Hepatocyte (in vitro differentiated cells): ENCODE measurements at regions not wholly inside any gene's neighbourhood (a gene's known extent, or its start where the extent isn't known, plus 50 kb on each side); places are given as distances from the start of the nearest gene placed in this dataset.

Experiments
- EZH2phosphoT487 ChIP-seq: fragments of 200-600 bp; sonication (generic); IDR thresholded peaks from one replicate; pipeline ENCODE4 v1.6.1; 2018; ENCODE audit warnings: antibody characterized with exemption, mild to moderate bottlenecking, low read depth, moderate library complexity; ENCODE audit not compliant: unreplicated experiment, severe bottlenecking
- TF ChIP-seq, protein P1 (sequence below): fragments of 200-600 bp; sonication (generic); IDR thresholded peaks from 2 replicates; pipeline ENCODE4 v1.5.1; 2016; ENCODE audit warnings: antibody characterized with exemption, mild to moderate bottlenecking; ENCODE audit not compliant: poor library complexity

DNA sequence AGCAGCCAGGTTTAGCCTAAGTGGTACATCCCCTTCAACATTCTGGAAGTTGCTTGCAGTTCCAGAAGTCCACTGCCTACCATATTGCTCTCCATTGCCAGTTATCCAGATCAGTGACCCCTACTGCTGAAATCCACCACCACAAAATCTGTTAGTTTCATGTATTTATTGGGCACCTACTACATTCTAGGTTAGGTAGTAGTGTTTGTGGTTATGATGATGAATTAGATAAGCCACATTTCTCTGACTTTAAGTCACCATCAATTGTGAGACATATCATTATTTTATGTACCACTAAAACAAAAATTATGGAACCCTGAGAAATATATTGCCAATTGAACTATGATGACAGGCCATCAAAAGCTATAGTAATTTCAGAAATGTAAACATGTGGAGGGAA lies 139.5 kb upstream of the PKDCC start:
- TF ChIP-seq EZH2phosphoT487, result no peak
- TF ChIP-seq, protein P1, sequence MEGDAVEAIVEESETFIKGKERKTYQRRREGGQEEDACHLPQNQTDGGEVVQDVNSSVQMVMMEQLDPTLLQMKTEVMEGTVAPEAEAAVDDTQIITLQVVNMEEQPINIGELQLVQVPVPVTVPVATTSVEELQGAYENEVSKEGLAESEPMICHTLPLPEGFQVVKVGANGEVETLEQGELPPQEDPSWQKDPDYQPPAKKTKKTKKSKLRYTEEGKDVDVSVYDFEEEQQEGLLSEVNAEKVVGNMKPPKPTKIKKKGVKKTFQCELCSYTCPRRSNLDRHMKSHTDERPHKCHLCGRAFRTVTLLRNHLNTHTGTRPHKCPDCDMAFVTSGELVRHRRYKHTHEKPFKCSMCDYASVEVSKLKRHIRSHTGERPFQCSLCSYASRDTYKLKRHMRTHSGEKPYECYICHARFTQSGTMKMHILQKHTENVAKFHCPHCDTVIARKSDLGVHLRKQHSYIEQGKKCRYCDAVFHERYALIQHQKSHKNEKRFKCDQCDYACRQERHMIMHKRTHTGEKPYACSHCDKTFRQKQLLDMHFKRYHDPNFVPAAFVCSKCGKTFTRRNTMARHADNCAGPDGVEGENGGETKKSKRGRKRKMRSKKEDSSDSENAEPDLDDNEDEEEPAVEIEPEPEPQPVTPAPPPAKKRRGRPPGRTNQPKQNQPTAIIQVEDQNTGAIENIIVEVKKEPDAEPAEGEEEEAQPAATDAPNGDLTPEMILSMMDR, result no peak
